Karpas-422 (cell line): ENCODE measurements at regions not wholly inside any gene's neighbourhood (a gene's known extent, or its start where the extent isn't known, plus 50 kb on each side); places are given as distances from the start of the nearest gene placed in this dataset.

Experiments used
- DNase-seq: peaks from one replicate; pipeline ENCODE4 v3.0.0-alpha.2; 2015
- H2AFZ ChIP-seq: fragments of 200-600 bp; sonication (generic); 2 replicates; pipeline ENCODE4 v1.6.1; 2014; ENCODE audit warnings: antibody characterized with exemption, low read length, mixed read lengths
- H3K27ac ChIP-seq: fragments of 200-600 bp; sonication (generic); 2 replicates; pipeline ENCODE4 v1.5.1; 2014; ENCODE audit warnings: mild to moderate bottlenecking, low read length, moderate library complexity
- H3K27me3 ChIP-seq: fragments of 200-600 bp; sonication (generic); 2 replicates; pipeline ENCODE4 v1.6.1; 2014; ENCODE audit warnings: low read length, mixed read lengths
- H3K36me3 ChIP-seq: fragments of 200-600 bp; sonication (generic); 2 replicates; pipeline ENCODE4 v1.6.1; 2014; ENCODE audit warnings: low read length, mixed read lengths; ENCODE audit not compliant: insufficient read depth
- H3K4me1 ChIP-seq: fragments of 200-600 bp; sonication (generic); 2 replicates; pipeline ENCODE4 v1.6.1; 2014; ENCODE audit warnings: mild to moderate bottlenecking, low read length, mixed read lengths
- H3K4me2 ChIP-seq: fragments of 200-600 bp; sonication (generic); 2 replicates; pipeline ENCODE4 v1.6.1; 2014; ENCODE audit warnings: low read length, low read depth, mild to moderate bottlenecking; ENCODE audit not compliant: poor library complexity, severe bottlenecking
- H3K4me3 ChIP-seq: fragments of 200-600 bp; sonication (generic); 2 replicates; pipeline ENCODE4 v1.5.1; 2014; ENCODE audit warnings: mild to moderate bottlenecking, antibody characterized with exemption, low read length, mixed read lengths
- H3K79me2 ChIP-seq: fragments of 200-600 bp; sonication (generic); 2 replicates; pipeline ENCODE4 v1.6.1; 2014; ENCODE audit warnings: mild to moderate bottlenecking, low read length, mixed read lengths
- H3K9ac ChIP-seq: fragments of 200-600 bp; sonication (generic); 2 replicates; pipeline ENCODE4 v1.6.0; 2014; ENCODE audit warnings: low read length
- H3K9me2 ChIP-seq: fragments of 200-600 bp; sonication (generic), shearing (Covaris generic); replicated peaks from 2 replicates; pipeline ENCODE4 v1.6.0; 2014; ENCODE audit warnings: mild to moderate bottlenecking, low read length, moderate library complexity; ENCODE audit not compliant: insufficient read depth
- H3K9me3 ChIP-seq: fragments of 300-700, 200-600 bp; sonication (generic); 2 replicates; pipeline ENCODE4 v1.6.1; 2014; ENCODE audit warnings: low read length, mixed read lengths
- H4K20me1 ChIP-seq: fragments of 200-600 bp; sonication (generic); 2 replicates; pipeline ENCODE4 v1.6.1; 2014; ENCODE audit warnings: mild to moderate bottlenecking, antibody characterized with exemption, low read length, low read depth; ENCODE audit not compliant: insufficient read depth

DNA sequence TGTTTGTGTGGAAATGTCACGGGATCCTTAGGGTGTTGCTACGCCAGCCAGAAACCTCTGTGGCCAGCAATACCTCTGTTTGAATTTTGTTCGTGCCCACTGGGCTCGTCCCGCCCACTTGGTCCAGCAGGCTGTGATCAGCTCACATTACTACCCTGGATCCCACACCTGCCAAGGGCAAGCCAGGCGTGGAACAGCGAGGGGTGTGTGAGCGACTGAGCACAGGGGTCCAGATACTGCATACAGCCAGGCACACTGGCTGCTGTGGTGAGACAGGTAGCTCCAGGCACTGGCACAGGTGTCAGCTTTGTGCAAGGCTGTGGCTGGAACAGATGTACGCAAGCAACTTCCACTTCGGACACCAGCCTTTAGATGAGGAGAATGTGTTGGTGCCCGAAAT is 718.9 kb downstream of the EPHA7 start:
- Histone ChIP-seq H3K9me3 (peaks cover 17% of the 10 kb centered on the region), H3K4me3 (no peak overlapping the region)

DNA sequence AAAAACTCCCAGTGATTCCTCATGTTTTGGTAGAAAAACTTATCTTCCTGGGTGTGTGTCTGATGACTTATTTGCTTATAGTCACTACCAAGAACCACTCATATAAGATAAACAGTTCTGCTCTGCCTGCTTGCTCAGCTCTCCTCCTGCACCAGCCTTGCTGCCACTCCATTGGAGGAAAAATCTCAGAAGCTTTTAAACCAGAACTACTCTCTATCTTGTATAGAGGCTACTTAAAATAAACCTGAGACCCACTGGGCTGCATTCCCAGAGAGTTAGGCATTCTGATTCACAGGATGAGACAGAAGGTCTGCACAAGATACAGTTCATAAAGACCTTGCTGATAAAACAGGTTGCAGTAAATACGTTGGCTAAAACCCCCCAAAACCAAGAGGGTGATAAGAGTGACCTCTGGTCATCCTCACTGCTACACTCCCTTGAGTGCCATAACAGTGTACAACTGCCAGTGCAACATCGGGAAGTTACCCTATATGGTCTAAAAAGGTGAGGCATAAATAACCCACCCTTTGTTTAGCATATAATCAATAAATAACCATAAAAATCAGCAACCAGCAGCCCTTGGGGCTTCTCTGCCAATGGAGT is 728.3 kb downstream of the EPHA7 start:
- H3K4me1 ChIP-seq: no peaks in the 10 kb centered on the region
- no peak overlapping the region for H3K9ac ChIP-seq

More for the DNA sequence above, 718.9 kb downstream of the EPHA7 start:
- no peaks in the 10 kb centered on the region for H4K20me1 ChIP-seq
- H2AFZ ChIP-seq: no peak overlapping the region
- DNase-seq: no peak
- no peaks in the 10 kb centered on the region for H3K4me1 ChIP-seq
- H3K79me2 ChIP-seq: no peaks in the 10 kb centered on the region
- H3K9me2 ChIP-seq: no peaks in the 10 kb centered on the region
- H3K36me3 ChIP-seq: no peaks in the 10 kb centered on the region
- no peaks in the 10 kb centered on the region for H3K27me3 ChIP-seq
- H3K9ac ChIP-seq: no peak overlapping the region
- H3K27ac ChIP-seq: no peak overlapping the region
- no peak overlapping the region for H3K4me2 ChIP-seq

DNA sequence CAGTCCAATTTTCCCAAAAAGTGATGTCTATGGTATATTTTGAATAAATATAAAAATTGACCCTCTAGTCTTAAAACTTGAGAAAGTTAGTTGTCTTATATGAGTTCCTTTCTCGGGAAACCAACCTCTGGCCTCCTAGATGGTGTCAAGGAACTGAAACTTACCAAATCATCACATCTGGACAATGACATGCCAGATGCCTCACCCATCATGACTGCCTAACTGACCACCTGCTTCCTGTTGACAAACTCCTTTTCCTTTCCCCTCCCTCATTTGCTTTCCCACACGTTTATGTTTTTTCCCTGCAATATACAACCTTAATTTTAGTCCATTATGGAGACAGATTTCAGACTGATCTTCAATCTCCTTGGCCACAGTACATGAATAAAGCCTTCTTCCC is 731.0 kb downstream of the EPHA7 start:
- H3K9ac ChIP-seq: no peak overlapping the region
- H3K36me3 ChIP-seq: no peaks in the 10 kb centered on the region
- H2AFZ ChIP-seq: no peak overlapping the region
- DNase-seq: no peak
- H3K9me3 ChIP-seq: peaks cover 16% of the 10 kb centered on the region
- no peak overlapping the region for H3K4me3 ChIP-seq
- no peaks in the 10 kb centered on the region for H3K9me2 ChIP-seq
- H3K79me2 ChIP-seq: no peaks in the 10 kb centered on the region
- no peak overlapping the region for H3K27ac ChIP-seq
- H3K4me2 ChIP-seq: no peak overlapping the region
- no peaks in the 10 kb centered on the region for H3K4me1 ChIP-seq
- H4K20me1 ChIP-seq: no peaks in the 10 kb centered on the region
- no peaks in the 10 kb centered on the region for H3K27me3 ChIP-seq

More for the DNA sequence above, 728.3 kb downstream of the EPHA7 start:
- Histone ChIP-seq H3K9me2 (no peaks in the 10 kb centered on the region), H3K4me2 (no peak overlapping the region), H3K9me3 (peaks cover 21% of the 10 kb centered on the region), H3K27ac (no peak overlapping the region), H4K20me1 (no peaks in the 10 kb centered on the region), H3K36me3 (no peaks in the 10 kb centered on the region), H3K4me3 (no peak overlapping the region), H2AFZ (no peak overlapping the region), H3K27me3 (no peaks in the 10 kb centered on the region), H3K79me2 (no peaks in the 10 kb centered on the region)
- DNase-seq: no peak

DNA sequence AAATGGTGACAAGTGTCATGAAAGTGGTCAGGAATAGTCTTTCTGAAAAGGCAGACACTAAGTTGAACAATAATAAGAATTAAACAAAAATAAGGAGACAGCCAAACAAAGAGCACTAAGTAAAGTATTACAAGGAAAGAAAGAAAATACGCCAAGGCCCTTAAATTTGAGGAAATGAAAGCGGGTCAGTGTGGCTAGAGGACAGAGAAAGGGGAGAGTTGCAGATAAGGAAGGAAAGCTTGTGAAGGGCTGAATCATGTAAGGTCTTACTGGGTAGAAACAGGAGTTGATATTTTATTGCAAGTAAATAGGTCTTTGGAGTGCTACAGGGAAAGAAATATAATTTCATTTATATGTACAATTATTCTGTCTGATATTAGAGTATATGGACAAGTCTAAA is 732.1 kb downstream of the EPHA7 start:
- no peak for DNase-seq

DNA sequence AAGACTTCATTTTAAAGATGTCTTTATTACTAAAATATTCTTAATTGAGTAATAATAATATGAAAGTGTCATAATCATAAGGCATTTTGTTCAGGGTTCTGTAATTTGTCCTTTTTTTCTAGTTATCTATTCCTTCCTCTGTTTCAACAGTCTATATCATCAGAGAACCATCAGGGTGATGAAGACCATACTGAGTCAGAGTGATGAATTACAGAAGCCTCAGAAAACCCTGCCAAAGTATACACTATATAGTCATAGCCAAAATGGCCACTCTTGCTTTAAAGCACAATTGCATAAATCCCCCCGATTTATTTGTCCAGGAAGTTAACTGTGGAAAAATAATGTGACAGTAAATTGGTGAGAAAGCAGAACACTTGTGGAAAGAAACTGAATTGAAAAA is 735.0 kb downstream of the EPHA7 start:
- DNase-seq: no peak
- no peaks in the 10 kb centered on the region for H3K79me2 ChIP-seq
- H3K9me3 ChIP-seq: peaks cover 8% of the 10 kb centered on the region; the same call in 1 of the 2 replicates
- no peaks in the 10 kb centered on the region for H3K27me3 ChIP-seq
- H3K9ac ChIP-seq: no peak overlapping the region
- no peak overlapping the region for H2AFZ ChIP-seq
- no peak overlapping the region for H3K27ac ChIP-seq
- no peaks in the 10 kb centered on the region for H4K20me1 ChIP-seq
- H3K9me2 ChIP-seq: no peaks in the 10 kb centered on the region
- no peak overlapping the region for H3K4me2 ChIP-seq
- no peaks in the 10 kb centered on the region for H3K4me1 ChIP-seq
- no peak overlapping the region for H3K4me3 ChIP-seq
- no peaks in the 10 kb centered on the region for H3K36me3 ChIP-seq

More for the DNA sequence above, 732.1 kb downstream of the EPHA7 start:
- Histone ChIP-seq H3K4me1 (no peaks in the 10 kb centered on the region), H3K27ac (no peak overlapping the region), H3K9me3 (peaks cover 11% of the 10 kb centered on the region), H3K9me2 (no peaks in the 10 kb centered on the region), H4K20me1 (no peaks in the 10 kb centered on the region), H3K36me3 (no peaks in the 10 kb centered on the region), H3K4me2 (no peak overlapping the region), H3K79me2 (no peaks in the 10 kb centered on the region), H3K4me3 (no peak overlapping the region), H2AFZ (no peak overlapping the region), H3K27me3 (no peaks in the 10 kb centered on the region), H3K9ac (no peak overlapping the region)

DNA sequence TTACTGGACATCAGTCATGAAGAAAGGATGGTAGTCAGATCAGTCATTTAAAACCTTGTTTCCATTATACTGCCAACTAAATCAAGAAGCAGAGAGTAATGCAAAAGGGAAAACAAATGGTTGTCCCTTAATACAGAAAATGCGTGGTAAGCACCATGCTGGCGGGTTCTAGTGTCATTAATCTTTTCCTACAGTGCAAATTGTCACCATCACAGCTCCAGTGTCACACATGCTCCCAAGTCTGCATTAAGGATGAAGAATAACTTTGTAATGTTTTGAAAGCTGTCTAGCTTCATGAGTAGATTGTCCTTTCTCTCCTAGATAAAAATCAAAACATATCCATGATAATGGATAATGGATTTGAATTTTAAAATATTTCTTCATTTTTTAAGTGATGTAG is 735.6 kb downstream of the EPHA7 start:
- no peaks in the 10 kb centered on the region for H3K27me3 ChIP-seq
- H3K4me2 ChIP-seq: no peak overlapping the region
- H4K20me1 ChIP-seq: no peaks in the 10 kb centered on the region
- no peaks in the 10 kb centered on the region for H3K4me1 ChIP-seq
- H3K4me3 ChIP-seq: no peak overlapping the region
- no peak overlapping the region for H3K9ac ChIP-seq
- H3K9me3 ChIP-seq: peaks cover 8% of the 10 kb centered on the region; the same call in 1 of the 2 replicates
- no peaks in the 10 kb centered on the region for H3K36me3 ChIP-seq
- H3K27ac ChIP-seq: no peak overlapping the region
- H3K9me2 ChIP-seq: no peaks in the 10 kb centered on the region
- no peaks in the 10 kb centered on the region for H3K79me2 ChIP-seq
- H2AFZ ChIP-seq: no peak overlapping the region
- no peak for DNase-seq

DNA sequence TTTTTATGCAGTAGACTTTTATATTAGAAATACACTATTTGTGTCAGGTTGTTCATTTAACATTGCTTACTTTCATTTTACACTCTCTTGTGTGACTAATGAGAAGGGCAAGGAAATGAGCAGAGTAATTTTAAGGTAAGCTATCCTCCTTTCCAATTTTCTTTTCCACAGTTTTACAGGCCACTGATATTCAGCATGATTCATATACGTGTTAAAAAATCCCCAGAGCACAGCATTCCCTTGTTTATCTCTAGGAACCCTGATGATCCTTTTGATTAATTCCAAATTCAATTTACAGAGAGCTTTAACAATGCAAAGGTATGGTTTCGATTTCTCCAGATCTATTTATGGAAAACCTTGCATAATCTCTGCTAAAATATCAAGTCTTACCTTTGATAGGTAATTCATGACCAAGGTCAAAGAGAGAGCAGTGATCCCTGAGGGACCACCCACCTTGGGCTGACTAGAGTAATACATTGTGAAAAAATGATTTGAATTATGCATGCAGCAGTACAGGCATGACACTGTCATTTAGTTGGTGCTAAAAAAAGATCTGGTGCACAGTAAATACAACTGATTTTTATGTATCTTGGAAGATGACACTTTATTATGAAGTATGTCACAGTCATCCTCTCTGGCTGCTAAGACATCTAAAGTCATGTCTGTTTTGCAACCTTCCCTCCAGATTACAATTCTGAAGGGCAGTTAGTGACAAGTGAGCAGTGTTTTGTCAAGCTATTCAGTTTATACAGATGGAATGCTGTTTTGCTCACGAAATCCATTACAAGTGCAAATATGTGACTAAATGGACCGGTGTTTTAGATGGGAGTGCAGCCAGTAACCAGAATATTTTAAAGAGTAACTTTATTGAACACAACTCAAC is 736.6 kb downstream of the EPHA7 start:
- no peak overlapping the region for H3K9ac ChIP-seq
- no peaks in the 10 kb centered on the region for H3K4me1 ChIP-seq
- no peaks in the 10 kb centered on the region for H3K9me2 ChIP-seq
- no peak overlapping the region for H3K4me3 ChIP-seq
- no peak overlapping the region for H2AFZ ChIP-seq
- H3K4me2 ChIP-seq: no peak overlapping the region
- DNase-seq: no peak
- no peak overlapping the region for H3K27ac ChIP-seq
- H3K79me2 ChIP-seq: no peaks in the 10 kb centered on the region
- peaks cover 8% of the 10 kb centered on the region; the same call in 1 of the 2 replicates for H3K9me3 ChIP-seq
- no peaks in the 10 kb centered on the region for H4K20me1 ChIP-seq
- H3K36me3 ChIP-seq: no peaks in the 10 kb centered on the region
- H3K27me3 ChIP-seq: no peaks in the 10 kb centered on the region

DNA sequence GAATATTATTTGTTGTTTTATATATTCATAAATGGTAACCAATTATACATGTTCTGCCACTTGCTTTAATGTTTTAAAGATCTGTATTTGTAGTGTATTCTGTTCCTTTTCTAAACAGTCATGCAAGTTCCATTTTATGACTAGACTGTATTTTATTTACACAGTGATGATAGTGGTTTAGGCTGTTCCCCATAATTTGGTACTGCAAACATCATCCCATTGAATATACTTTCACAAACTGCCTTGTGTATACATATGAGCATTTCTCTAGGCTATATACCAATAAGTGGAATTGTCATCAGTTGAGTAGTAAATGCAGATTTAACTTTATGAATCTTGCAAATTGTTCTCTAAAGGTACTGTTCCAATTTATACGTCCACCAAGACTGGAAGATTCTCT is 738.0 kb downstream of the EPHA7 start:
- Histone ChIP-seq H4K20me1 (no peaks in the 10 kb centered on the region), H3K27me3 (no peaks in the 10 kb centered on the region), H3K36me3 (no peaks in the 10 kb centered on the region), H3K27ac (no peak overlapping the region), H3K9ac (no peak overlapping the region), H3K9me2 (no peaks in the 10 kb centered on the region), H2AFZ (no peak overlapping the region), H3K79me2 (no peaks in the 10 kb centered on the region), H3K4me1 (no peaks in the 10 kb centered on the region), H3K9me3 (peaks cover 8% of the 10 kb centered on the region; the same call in 1 of the 2 replicates), H3K4me2 (no peak overlapping the region), H3K4me3 (no peak overlapping the region)
- DNase-seq: no peak
